GM19351 (cell line): ENCODE measurements at regions not wholly inside any gene's neighbourhood (a gene's known extent, or its start where the extent isn't known, plus 50 kb on each side); places are given as distances from the start of the nearest gene placed in this dataset.
"Not testable (repeated sequence)": the region's sequence is repeated elsewhere in the genome, so short reads cannot be mapped to it uniquely, and the experiment has no call there.

Source experiments
- ATAC-seq: cut with Tn5 transposase; IDR thresholded peaks from one replicate; pipeline ENCODE4 v1.9.1; 2021; ENCODE audit warnings: mild to moderate bottlenecking, moderate library complexity; ENCODE audit not compliant: unreplicated experiment

DNA sequence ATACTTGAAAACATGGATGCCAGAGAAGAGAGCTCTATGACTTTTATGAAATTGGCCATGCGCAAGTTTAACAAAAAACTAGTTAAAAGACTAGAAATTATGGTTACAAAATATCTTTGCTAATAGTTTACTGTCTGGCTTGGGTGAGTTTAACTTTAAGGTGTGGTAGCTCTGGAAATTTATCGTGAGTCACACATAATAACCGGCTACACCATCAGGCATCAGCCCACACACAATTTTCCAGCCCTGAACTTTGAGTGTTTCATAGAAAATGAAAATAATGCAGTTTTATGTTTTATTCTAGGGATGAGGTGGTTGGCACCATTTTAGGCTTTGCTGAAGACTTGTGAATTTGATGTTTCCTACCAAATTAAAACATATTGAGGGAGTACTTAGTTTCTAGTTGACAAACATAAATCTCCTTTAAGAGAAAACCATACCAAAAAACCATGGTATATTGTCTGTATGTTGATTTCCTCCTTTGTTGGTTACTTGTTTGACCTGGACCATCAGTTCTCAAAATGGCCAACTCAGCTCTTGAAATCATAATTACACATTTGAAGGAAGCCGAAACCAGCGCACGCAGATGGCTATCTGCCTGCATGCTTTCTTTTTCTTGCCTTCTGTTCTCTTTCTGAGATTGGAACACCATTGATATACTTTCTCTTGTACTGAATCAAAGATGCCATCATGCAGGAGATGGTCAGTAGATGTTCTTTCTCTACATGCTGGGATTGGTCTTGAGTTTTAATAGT, 125.1 kb downstream of the AKAP11 start:
- no peak for ATAC-seq

DNA sequence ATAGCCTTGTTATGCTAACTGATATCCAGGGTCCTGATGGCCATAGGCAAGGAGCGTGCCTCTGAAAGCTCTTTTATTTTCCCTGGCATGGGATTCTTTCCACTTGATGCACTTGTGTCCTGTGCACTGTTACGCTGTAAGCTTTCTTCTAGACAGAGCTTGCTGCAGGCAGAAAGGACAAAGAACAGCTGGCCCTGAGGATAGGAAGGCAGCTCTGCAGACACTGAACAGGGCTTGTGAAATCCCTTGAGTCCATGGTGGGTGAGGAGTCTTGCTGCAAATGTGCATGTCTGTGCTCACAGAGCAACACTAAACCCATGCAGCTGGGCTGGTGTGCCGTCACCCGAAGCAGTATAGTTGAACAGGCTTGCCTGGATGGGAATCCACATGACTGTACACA, 126.6 kb downstream of the AKAP11 start:
- ATAC-seq, result no peak

DNA sequence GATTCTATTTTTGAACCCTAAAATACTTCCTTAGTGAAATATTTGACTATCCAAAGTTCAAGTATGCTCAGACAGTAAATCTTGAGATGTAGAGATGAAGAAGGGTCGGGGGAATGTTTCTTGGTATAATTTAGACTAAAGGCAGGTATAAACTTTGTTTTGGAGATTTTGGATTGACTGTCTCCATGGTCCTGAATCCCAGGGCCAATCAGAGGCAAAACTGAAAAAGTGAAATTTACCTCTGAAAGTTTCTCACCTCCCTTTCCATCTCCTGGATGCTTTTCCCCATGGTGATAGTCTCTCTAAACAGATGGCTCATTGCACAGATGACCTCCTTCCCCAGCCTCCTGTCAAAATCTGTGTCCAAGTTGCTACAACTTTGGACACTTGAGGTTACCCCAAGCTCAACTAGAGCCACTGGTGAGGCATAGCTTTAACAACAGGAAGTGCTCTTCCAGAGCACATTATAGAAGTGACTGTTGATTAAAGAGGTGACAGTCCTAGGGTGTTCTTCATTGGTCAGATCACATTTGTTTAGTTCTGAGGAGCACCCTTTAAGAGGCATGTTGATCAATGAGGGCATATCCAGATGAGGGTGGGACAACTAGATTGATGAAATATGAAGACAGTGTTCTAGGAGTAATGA, 128.4 kb downstream of the AKAP11 start:
- no peak for ATAC-seq

DNA sequence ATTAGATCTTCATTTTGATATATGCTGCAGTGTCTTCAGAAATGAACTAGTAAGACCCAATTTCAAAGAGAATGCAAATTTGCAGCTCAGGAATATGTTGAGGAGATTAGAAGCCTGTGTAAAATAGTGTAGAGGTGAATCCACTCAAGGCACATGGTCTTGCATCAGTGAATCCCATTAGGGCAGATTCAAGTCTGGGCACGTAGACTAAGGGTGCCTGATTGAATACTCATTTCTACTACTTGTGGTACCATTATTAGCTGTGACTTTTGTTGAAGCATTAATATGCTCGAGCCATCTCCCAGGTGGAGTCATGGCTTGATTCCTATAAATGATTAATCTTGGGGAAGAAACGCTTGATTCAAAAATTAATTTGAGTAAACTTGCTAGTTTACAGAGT, 129.4 kb downstream of the AKAP11 start:
- no peak for ATAC-seq

DNA sequence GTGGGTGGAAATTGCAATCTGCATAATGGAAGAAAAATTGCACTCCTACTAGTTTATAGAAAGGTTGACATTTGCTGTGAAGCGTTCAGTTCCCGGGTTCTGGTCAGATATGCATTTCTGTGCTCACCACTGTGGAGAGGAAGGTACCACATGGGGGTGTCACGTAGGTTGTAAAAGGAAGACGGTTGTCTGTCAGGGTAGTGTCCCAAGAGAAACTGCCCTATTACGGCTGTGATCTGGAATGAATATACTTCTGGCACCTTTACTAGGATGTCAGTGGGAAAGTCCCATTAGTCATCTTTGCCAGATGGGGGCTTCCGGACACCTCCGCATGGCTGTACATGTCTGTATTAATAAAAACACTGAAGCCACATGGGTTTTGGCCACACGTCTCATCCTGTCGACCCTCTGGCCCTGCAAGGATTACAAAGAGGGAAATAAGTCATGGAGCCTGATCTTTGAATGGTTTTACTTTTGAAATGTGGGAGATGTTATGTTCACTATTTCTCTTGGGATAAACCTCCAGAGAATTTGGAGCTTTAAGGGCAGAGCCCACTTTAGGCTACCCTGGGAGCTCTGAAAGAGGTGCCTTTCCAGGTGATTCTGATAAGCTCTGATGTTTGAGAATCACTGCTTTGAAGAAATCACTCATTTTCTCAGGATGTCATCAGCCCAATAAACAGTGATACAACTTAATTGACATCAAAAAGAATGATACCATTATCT, 133.9 kb downstream of the AKAP11 start:
- ATAC-seq, result peak; percentile 74

DNA sequence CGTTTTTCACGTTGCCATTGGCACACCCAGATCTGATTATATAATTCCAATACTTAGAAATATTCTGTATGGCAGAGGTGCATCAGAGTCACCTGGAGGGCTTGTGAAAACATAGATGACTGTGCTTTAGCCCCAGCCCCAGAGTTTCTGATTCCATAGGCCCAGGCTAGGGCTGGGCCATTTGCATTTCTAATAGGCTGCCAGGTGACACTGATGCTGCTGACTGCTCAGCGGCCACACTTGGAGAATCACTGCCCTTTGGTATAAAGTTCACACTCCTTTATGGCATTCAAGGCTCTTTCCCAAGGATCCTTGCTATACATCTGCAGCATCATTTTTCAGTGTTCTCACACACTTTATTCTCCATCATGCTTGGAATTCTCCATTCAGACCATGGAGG, 137.1 kb downstream of the AKAP11 start:
- ATAC-seq, result no peak

DNA sequence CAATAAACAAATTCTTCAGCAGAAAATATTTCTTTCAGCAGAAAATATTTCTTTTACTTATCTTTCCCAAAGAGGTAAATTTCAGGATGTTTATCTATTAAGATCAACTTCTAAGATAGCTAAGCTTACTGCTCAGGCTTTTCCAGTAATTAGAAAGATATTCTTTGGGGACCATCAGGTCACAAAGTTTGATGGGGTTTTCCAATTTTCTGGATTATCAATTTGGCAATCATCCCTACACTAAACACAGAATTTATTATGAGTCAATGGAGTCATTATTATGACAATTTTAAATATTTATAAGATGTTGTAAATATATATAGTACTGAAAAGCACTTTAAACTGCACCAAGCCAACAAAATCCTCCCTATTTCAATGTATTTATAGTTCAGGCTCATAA, 137.6 kb downstream of the AKAP11 start:
- ATAC-seq, result no peak

DNA sequence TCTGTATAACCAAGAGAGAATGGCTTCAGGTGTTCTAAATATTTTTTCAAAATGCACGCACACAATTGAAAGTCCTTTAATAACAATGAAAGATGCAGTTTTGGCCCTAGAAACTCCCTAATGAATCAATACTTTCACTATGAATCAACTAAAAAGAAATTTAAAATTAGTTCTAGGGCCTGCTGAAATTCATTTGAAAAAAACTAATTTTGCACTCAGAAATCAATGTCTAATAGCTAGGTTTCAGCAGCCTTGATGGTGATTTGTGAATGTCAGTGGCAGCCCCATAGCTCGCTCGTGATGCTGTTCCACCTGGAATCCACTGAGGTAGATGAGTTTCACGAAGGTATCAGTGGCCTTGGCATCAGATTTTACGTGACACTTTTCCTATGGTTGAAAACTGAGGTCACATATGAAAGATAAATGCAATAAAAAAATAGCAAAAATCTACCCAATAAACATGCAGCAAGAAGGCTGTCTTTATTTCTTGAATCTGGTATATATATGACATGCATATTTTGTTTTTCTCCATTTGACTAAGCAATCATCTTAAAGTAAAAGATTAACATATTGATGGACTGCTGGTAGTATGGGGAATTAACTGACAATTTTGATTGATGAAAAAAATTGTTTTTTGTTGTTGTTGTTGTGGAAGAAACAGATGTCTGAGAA, 141.0 kb downstream of the AKAP11 start:
- peak; percentile 61 for ATAC-seq

DNA sequence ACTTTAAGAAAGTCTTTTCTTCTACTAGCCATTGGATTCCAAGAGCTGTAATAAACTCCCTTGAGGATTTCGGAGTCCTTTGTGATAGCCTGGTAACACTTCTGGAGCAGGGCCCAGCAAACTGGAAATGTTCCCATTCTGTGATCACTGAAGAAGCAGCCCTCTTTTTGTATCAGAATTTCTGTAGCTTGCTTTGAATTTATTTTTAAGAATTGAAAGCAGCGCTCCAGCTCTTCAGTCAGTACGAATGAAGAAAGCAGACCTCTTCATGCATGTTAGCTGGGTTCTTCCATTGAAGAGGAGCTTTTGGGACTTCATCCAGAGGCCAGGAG, 141.5 kb downstream of the AKAP11 start:
- no peak for ATAC-seq

DNA sequence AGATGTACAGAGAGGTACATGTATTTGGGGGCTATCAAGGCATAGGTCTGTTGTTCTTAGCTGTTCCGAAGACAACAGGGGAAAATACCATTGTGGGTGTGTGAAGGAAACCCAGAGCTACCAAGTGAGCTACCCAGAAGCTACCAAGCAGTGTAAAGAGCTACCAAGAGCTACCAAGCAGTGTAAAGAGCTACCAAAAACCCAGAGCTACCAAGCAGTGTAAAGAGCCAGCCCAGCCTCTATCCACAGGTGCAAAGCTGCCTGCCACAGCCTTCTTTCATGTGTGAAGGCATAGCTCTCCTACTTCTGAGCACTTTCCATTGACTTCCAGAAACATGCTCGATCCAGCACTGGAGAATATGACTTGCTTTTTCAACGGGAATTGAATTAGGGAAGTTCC, 145.7 kb downstream of the AKAP11 start:
- no peak for ATAC-seq

DNA sequence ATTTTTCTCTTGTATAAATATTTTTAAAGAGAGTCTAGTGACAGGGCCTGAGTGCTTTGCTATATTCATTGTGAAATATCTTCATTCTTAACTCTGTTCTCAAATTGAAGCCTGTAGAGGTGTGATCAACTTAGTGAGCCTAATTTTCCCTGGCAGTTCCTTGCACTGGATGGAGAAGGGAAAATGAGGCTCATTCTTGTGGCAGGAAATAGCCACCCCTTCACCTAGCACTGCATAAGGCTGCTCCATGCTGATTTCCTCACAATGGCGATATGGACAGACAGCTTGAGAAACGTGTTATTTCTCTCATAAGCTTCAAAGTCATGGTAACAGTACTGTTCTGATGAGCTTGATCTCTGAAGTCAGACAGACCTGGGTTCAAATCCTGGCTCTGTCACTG, 146.2 kb downstream of the AKAP11 start:
- ATAC-seq, result no peak

DNA sequence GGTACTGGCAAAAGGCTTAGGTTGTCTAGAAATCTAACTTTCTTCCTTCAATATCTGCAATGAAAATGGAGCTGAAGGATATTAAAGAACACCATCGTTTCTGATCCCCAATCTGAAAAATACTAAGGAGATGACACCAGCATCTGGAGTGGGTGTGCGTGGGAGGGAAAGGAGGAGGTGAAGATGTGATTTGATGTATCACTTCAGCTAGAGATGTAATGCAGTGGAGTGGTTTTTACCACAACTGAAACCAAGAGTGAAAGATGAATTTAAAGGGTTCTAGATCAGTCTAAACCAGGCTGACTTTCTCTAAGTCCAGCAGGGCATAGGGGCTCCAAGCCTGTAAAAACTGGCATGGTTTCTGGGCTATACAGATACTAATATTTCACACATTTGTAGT, 148.4 kb downstream of the AKAP11 start:
- ATAC-seq, result peak; percentile 95

DNA sequence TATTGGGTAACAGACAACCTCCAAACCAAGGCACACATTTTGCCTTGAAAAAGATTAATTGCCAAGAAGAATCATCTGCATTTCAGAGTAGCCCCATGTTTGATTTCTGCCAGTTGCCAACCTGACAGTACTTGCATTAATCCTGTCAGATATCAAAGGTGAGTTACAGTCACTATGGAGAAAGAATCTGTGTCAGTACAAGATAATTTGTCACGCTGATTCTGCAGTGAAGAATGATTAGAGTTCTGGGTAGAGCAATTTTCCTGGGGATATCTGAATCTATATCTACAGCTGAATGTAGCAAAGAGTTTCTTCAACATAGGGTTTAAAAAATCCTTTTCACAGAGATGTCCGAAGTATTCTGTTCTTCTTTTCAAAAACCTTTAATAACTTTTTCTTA, 150.7 kb downstream of the AKAP11 start:
- no peak for ATAC-seq

DNA sequence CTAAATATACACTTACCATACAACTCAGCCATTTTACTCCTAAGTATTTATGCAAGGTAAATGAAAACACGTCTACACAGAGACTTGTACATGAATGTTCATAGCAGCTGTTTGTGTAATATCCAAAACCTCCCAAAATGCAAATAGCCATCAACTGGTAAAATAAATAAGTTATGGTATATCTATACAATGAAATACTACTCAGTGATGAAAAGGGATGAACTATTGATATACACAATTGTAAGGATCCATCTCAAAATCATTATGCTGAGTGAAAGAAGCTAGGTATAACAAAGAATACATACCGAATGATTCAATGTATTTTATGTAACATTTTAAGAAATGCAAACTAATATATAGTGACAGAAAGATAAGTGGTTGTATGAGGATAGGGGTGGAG, 149.8 kb upstream of the TNFSF11 start:
- no peak for ATAC-seq

DNA sequence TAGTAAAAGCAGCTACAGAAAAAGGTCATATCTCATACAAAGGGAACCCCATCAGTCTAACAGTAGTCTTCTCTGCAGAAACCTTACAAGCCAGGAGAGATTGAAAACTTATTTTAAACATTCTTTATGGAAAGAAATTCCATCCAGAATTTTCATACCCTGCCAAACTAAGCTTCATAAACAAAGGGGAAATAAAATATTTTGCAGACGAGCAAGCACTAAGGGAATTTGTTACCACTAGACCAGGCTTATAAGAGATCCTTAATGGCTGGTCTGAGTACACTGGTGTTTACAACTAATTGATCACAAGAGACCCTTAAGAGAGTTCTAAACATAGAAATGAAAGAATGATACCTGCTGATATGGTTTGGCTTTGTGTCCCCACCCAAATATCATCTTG, 128.6 kb upstream of the TNFSF11 start:
- ATAC-seq, result no peak

DNA sequence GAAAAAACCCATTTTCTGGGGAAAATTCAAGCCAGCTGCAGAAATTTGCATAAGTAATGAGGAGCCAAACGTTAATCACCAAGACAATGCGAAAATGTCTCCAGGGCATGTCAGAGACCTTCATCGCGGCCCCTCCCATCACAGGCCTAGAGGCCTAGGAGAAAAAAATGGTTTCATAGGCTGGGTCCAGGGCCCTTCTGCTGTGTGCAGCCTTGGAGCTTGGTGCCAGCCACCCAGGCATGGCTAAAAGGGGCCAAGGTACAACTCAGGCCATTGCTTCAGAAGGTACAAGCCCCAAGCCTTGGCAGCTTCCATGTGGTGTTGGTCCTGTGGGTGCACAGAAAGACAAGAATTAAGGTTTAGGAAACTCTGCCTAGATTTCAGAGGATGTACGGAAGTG, 127.4 kb upstream of the TNFSF11 start:
- ATAC-seq, result not testable (repeated sequence)

DNA sequence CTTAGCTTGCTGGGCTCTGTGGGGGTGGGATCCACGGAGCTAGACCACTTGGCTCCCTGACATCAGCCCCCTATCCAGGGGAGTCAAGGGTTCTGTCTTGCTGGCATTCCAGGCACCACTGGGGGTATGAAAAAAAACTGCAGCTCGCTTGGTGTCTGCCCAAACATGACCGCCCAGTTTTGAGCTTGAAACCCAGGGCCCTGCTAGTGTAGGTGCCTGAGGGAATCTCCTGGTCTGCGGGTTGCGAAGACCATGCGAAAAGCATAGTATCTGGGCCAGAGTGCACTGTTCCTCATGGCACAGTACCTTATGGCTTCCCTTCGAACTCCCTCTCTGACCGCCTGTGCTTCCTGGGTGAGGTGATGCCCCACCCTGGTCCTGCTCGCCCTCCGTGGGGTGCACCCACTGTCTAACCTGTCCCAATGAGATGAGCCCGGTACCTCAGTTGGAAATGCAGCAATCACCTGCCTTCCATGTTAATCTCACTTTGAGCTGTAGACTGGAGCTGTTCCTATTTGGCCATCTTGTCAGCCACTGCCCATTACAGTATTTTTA, 120.8 kb upstream of the TNFSF11 start:
- ATAC-seq, result no peak

DNA sequence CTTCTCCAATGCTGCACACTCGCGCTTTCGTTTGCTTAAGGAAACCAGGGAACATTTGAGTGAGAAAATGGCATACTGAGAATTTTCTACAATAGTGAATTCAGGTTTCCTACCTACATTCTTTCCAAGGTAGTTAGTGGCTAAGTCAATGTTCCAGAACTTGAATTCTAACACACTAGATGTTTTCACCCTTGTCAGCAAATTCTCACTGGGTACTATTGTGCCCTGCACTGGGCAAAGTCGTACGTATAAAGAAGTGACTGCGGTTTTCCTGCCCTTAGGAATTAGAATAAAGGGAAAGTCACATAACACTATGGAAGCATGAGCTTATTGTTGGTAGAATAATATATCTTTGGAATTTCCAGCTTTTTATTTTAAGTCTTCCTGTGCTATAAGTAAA, 119.2 kb upstream of the TNFSF11 start:
- no peak for ATAC-seq

DNA sequence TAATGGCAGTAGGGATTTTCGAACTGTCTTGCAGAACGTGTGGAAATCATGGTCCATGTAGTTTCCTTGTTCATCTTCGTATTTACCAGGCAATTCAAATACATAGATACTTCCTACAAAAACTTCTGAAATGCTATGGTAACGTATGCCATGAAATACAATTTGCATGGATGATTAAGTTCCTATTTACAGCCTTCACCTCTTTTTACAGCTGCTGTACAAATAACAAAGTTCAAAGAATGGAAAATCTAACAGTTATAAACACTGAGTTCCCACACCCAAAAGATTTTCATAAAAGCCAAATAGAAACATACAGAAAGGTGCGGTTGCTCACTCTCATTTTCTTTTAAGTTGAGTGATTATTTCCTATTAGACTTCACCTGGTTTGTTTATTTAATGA, 115.8 kb upstream of the TNFSF11 start:
- ATAC-seq, result no peak

DNA sequence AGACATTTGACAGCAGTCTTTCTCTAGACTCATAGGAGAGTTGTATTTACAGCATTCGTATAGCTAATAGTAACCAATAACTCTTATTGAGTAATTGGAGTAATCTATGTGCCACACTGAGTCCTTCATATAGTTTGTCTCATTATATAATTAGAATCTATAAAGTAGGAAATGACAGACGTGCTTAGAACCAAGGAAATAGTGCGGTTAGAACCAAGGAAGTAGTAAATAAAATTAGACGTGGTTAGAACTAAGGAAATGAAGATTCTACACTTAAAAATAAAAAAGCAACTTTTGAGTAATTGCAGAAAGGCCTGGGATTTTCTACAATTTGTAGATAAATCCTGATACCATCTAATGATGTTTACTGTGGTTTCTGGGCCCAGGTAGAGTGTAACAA, 107.8 kb upstream of the TNFSF11 start:
- no peak for ATAC-seq

DNA sequence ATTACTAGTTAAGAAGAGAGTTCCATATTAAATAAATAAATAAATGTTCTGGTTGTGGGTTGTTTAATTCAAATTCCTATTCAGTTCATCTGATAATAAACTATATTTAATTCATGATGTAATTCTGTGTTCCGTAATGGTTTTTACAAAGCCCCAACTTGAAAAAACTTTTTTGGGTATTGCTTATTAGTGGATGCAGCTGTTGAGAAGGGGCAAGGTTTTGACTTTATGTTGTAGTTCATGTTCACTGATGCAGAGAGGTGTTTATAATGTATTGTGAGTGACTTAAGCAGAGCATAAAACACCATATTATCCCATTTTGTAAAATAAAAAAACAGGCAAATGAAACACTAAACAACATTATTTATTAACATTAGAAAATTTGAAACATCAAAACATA, 107.3 kb upstream of the TNFSF11 start:
- no peak for ATAC-seq
